GM23338 (cell line): ENCODE measurements at regions not wholly inside any gene's neighbourhood (a gene's known extent, or its start where the extent isn't known, plus 50 kb on each side); places are given as distances from the start of the nearest gene placed in this dataset.

ENCODE experiments used
- ATAC-seq: fragments of 200-7000 bp; cut with Tn5 transposase; 3 replicates; pipeline ENCODE4 v1.9.1; 2020
- DNase-seq: peaks from one replicate; pipeline ENCODE4 v3.0.0-alpha.2; 2015; ENCODE audit warnings: low spot score
- H2AFZ ChIP-seq: fragments of 200-600 bp; sonication (generic); 2 replicates; pipeline ENCODE4 v1.8.0; 2016; ENCODE audit warnings: antibody characterized with exemption, mild to moderate bottlenecking, moderate library complexity
- H3F3A ChIP-seq: fragments of 200-600 bp; sonication (generic); replicated peaks from 2 replicates; pipeline ENCODE4 v1.8.0; 2017; ENCODE audit warnings: antibody characterized with exemption, mixed run types, low read depth
- H3K27ac ChIP-seq: fragments of 200-600 bp; sonication (generic); 2 replicates; pipeline ENCODE4 v1.6.1; 2016; ENCODE audit warnings: low read depth
- H3K27me3 ChIP-seq: fragments of 200-600 bp; sonication (generic); 2 replicates; pipeline ENCODE4 v1.8.0; 2016; ENCODE audit warnings: mild to moderate bottlenecking, mixed run types, moderate library complexity; ENCODE audit not compliant: insufficient read depth
- H3K36me3 ChIP-seq: fragments of 200-600 bp; sonication (generic); 2 replicates; pipeline ENCODE4 v1.8.0; 2016; ENCODE audit warnings: mild to moderate bottlenecking; ENCODE audit not compliant: insufficient read depth
- H3K4me1 ChIP-seq: fragments of 200-600 bp; sonication (generic); 2 replicates; pipeline ENCODE4 v1.8.0; 2016; ENCODE audit warnings: mild to moderate bottlenecking, moderate library complexity; ENCODE audit not compliant: insufficient read depth
- H3K4me2 ChIP-seq: fragments of 200-600 bp; sonication (generic); 2 replicates; pipeline ENCODE4 v1.7.1; 2017; ENCODE audit warnings: mixed run types
- H3K4me3 ChIP-seq: fragments of 200-600 bp; sonication (generic); 2 replicates; pipeline ENCODE4 v1.6.1; 2016; ENCODE audit warnings: mixed run types
- H3K79me2 ChIP-seq: fragments of 200-600 bp; sonication (generic); replicated peaks from 2 replicates; pipeline ENCODE4 v1.8.0; 2017; ENCODE audit warnings: mild to moderate bottlenecking; ENCODE audit not compliant: insufficient read depth
- H3K9me2 ChIP-seq: fragments of 200-600 bp; sonication (generic); 2 replicates; pipeline ENCODE4 v1.8.0; 2017; ENCODE audit not compliant: insufficient read depth
- H4K20me1 ChIP-seq: fragments of 200-600 bp; sonication (generic); replicated peaks from 2 replicates; pipeline ENCODE4 v1.8.0; 2017; ENCODE audit warnings: mild to moderate bottlenecking; ENCODE audit not compliant: insufficient read depth
- H3K27ac Mint-ChIP-seq: 2 replicates; pipeline ENCODE4 v1.8.0; 2020; ENCODE audit warnings: inconsistent platforms, mild to moderate bottlenecking, moderate library complexity, mixed read lengths
- H3K27me3 Mint-ChIP-seq: 3 replicates; pipeline ENCODE4 v1.8.0; 2022; ENCODE audit warnings: low read depth, mild to moderate bottlenecking, moderate library complexity, mixed read lengths, inconsistent platforms; ENCODE audit not compliant: insufficient read depth, poor library complexity
- H3K36me3 Mint-ChIP-seq: 3 replicates; pipeline ENCODE4 v1.8.0; 2021; ENCODE audit warnings: low read depth, mild to moderate bottlenecking, inconsistent platforms, moderate library complexity, mixed read lengths
- H3K4me1 Mint-ChIP-seq: 3 replicates; pipeline ENCODE4 v1.8.0; 2020; ENCODE audit warnings: mild to moderate bottlenecking, inconsistent platforms, mixed read lengths
- H3K4me3 Mint-ChIP-seq: 3 replicates; pipeline ENCODE4 v1.8.0; 2021; ENCODE audit warnings: moderate library complexity, mild to moderate bottlenecking, inconsistent platforms, mixed read lengths
- H3K9me3 Mint-ChIP-seq: 3 replicates; pipeline ENCODE4 v1.8.0; 2020; ENCODE audit warnings: moderate library complexity, mild to moderate bottlenecking, inconsistent platforms, mixed read lengths
- CREB1 ChIP-seq: fragments of 250-450 bp; sonication (Bioruptor Pico); IDR thresholded peaks from 2 replicates; pipeline ENCODE4 v1.5.0; 2020; ENCODE audit warnings: low read depth, mild to moderate bottlenecking, moderate library complexity
- EZH2 ChIP-seq: fragments of 200-600 bp; sonication (generic); IDR thresholded peaks from one replicate; pipeline ENCODE4 v1.8.0; 2017; ENCODE audit warnings: antibody characterized with exemption, mild to moderate bottlenecking, low read depth; ENCODE audit not compliant: unreplicated experiment
- NANOG ChIP-seq: IDR thresholded peaks from 2 replicates; pipeline ENCODE4 v1.6.1; 2016; ENCODE audit warnings: antibody characterized with exemption, borderline replicate concordance
- ZNF114 ChIP-seq: fragments of 250-450 bp; sonication (Bioruptor Pico); IDR thresholded peaks from 2 replicates; pipeline ENCODE4 v1.5.0; 2020; ENCODE audit warnings: mild to moderate bottlenecking, moderate library complexity
- TF ChIP-seq, protein P1 (sequence below): IDR thresholded peaks from one replicate; pipeline ENCODE4 v1.6.1; 2018; ENCODE audit warnings: antibody characterized with exemption; ENCODE audit not compliant: unreplicated experiment
- TF ChIP-seq, protein P2 (sequence below): IDR thresholded peaks from 2 replicates; pipeline ENCODE4 v1.6.1; 2016; ENCODE audit warnings: antibody characterized with exemption
- TF ChIP-seq, protein P3 (sequence below): fragments of 250-450 bp; sonication (Bioruptor Pico); IDR thresholded peaks from 2 replicates; pipeline ENCODE4 v1.5.0; 2020; ENCODE audit warnings: mild to moderate bottlenecking, moderate library complexity

DNA sequence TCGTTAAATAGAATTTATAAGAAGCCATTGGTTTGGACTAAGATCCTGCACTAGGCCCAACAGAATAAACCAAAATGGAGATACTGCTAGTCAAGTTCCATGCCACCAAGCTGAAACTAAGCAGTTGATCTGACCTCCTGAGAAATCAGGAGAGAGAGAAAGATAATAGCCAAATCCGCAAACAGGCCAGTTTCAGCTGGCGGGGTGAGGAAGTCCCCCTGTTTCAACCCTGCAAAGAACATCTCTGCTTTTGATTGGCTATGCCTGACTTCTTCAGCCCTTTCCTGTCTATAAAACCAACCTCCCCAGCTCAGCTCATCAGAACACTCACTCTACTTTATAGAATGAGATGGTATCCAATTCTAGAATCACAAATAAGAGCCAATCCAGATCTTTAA, 543.3 kb upstream of the ID2 start:
- no peaks in the 10 kb centered on the region for H3K9me3 Mint-ChIP-seq
- H3K4me3 Mint-ChIP-seq = no peak overlapping the region
- TF ChIP-seq, protein P1, sequence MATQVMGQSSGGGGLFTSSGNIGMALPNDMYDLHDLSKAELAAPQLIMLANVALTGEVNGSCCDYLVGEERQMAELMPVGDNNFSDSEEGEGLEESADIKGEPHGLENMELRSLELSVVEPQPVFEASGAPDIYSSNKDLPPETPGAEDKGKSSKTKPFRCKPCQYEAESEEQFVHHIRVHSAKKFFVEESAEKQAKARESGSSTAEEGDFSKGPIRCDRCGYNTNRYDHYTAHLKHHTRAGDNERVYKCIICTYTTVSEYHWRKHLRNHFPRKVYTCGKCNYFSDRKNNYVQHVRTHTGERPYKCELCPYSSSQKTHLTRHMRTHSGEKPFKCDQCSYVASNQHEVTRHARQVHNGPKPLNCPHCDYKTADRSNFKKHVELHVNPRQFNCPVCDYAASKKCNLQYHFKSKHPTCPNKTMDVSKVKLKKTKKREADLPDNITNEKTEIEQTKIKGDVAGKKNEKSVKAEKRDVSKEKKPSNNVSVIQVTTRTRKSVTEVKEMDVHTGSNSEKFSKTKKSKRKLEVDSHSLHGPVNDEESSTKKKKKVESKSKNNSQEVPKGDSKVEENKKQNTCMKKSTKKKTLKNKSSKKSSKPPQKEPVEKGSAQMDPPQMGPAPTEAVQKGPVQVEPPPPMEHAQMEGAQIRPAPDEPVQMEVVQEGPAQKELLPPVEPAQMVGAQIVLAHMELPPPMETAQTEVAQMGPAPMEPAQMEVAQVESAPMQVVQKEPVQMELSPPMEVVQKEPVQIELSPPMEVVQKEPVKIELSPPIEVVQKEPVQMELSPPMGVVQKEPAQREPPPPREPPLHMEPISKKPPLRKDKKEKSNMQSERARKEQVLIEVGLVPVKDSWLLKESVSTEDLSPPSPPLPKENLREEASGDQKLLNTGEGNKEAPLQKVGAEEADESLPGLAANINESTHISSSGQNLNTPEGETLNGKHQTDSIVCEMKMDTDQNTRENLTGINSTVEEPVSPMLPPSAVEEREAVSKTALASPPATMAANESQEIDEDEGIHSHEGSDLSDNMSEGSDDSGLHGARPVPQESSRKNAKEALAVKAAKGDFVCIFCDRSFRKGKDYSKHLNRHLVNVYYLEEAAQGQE = no peak
- TF ChIP-seq ZNF114 (CRISPR knock-in tag) (no peak), NANOG (no peak)
- H3K27ac Mint-ChIP-seq = no peak overlapping the region
- H3K4me1 Mint-ChIP-seq = peaks cover under 1% of the 10 kb centered on the region; the same call in 1 of the 3 replicates
- H3K27ac ChIP-seq = no peak overlapping the region
- peaks cover 2% of the 10 kb centered on the region for H3K27me3 Mint-ChIP-seq
- no peaks in the 10 kb centered on the region for H4K20me1 ChIP-seq
- no peaks in the 10 kb centered on the region; the same call in 1 of the 2 replicates for H3K9me2 ChIP-seq
- H3K4me2 ChIP-seq = no peak overlapping the region
- H3K36me3 Mint-ChIP-seq = no peaks in the 10 kb centered on the region
- H3K4me1 ChIP-seq = no peaks in the 10 kb centered on the region
- no peak overlapping the region for H2AFZ ChIP-seq
- H3K79me2 ChIP-seq = no peaks in the 10 kb centered on the region
- no peaks in the 10 kb centered on the region for H3K36me3 ChIP-seq
- H3K4me3 ChIP-seq = no peak overlapping the region
- DNase-seq (no peak), ATAC-seq (no peak)
- H3F3A ChIP-seq = no peaks in the 10 kb centered on the region
- no peaks in the 10 kb centered on the region for H3K27me3 ChIP-seq

DNA sequence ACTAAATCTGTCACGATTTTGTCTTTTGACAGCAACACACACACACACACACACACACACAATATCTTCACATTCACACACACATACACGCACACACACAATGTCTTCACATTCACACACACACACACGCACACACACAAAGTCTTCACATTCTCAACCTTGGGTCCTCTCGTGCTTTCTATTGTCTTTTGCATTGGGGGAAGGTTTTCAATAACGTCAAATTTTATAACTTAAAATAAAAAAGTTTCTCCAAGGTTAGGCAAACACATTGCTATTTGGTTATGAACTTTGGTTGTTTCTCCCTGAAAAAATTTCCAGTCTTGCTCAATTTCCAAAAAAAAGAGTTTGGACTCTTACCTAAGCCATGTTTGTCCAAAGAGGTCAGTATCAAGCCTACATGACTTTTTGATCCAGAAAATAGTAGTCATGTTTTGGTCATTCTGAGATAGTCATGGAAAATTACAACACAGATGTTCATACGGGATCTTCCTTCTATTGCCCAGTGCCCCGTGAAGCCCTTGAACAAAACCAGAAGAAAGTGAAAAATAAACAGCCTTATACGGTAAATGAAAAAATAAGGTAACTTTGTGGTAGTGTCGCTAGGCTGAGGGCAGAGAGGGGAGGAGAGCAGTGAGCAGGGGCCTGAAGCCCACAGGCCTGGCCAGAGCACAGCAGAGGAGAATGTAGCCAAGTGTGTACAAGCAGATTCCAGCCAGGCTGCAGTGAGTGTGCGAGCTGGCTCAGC, 542.8 kb upstream of the ID2 start:
- H3K4me1 Mint-ChIP-seq = no peaks in the 10 kb centered on the region
- DNase-seq (no peak), ATAC-seq (no peak)
- Histone ChIP-seq H3F3A (no peaks in the 10 kb centered on the region), H3K4me3 (no peak overlapping the region), H4K20me1 (no peaks in the 10 kb centered on the region), H2AFZ (no peak overlapping the region), H3K9me2 (no peaks in the 10 kb centered on the region; the same call in 1 of the 2 replicates), H3K4me2 (no peak overlapping the region), H3K4me1 (no peaks in the 10 kb centered on the region), H3K36me3 (no peaks in the 10 kb centered on the region), H3K27me3 (no peaks in the 10 kb centered on the region), H3K79me2 (no peaks in the 10 kb centered on the region), H3K27ac (no peak overlapping the region)
- peaks cover 2% of the 10 kb centered on the region for H3K27me3 Mint-ChIP-seq
- no peaks in the 10 kb centered on the region for H3K9me3 Mint-ChIP-seq
- no peak overlapping the region for H3K27ac Mint-ChIP-seq
- no peak overlapping the region for H3K4me3 Mint-ChIP-seq
- H3K36me3 Mint-ChIP-seq = no peaks in the 10 kb centered on the region
- TF ChIP-seq CREB1 = no peak
- no peak for TF ChIP-seq NANOG
- no peak for TF ChIP-seq ZNF114 (CRISPR knock-in tag)
- TF ChIP-seq, protein P2, sequence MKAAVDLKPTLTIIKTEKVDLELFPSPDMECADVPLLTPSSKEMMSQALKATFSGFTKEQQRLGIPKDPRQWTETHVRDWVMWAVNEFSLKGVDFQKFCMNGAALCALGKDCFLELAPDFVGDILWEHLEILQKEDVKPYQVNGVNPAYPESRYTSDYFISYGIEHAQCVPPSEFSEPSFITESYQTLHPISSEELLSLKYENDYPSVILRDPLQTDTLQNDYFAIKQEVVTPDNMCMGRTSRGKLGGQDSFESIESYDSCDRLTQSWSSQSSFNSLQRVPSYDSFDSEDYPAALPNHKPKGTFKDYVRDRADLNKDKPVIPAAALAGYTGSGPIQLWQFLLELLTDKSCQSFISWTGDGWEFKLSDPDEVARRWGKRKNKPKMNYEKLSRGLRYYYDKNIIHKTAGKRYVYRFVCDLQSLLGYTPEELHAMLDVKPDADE = no peak
- no peak for TF ChIP-seq EZH2
- TF ChIP-seq, protein P3, sequence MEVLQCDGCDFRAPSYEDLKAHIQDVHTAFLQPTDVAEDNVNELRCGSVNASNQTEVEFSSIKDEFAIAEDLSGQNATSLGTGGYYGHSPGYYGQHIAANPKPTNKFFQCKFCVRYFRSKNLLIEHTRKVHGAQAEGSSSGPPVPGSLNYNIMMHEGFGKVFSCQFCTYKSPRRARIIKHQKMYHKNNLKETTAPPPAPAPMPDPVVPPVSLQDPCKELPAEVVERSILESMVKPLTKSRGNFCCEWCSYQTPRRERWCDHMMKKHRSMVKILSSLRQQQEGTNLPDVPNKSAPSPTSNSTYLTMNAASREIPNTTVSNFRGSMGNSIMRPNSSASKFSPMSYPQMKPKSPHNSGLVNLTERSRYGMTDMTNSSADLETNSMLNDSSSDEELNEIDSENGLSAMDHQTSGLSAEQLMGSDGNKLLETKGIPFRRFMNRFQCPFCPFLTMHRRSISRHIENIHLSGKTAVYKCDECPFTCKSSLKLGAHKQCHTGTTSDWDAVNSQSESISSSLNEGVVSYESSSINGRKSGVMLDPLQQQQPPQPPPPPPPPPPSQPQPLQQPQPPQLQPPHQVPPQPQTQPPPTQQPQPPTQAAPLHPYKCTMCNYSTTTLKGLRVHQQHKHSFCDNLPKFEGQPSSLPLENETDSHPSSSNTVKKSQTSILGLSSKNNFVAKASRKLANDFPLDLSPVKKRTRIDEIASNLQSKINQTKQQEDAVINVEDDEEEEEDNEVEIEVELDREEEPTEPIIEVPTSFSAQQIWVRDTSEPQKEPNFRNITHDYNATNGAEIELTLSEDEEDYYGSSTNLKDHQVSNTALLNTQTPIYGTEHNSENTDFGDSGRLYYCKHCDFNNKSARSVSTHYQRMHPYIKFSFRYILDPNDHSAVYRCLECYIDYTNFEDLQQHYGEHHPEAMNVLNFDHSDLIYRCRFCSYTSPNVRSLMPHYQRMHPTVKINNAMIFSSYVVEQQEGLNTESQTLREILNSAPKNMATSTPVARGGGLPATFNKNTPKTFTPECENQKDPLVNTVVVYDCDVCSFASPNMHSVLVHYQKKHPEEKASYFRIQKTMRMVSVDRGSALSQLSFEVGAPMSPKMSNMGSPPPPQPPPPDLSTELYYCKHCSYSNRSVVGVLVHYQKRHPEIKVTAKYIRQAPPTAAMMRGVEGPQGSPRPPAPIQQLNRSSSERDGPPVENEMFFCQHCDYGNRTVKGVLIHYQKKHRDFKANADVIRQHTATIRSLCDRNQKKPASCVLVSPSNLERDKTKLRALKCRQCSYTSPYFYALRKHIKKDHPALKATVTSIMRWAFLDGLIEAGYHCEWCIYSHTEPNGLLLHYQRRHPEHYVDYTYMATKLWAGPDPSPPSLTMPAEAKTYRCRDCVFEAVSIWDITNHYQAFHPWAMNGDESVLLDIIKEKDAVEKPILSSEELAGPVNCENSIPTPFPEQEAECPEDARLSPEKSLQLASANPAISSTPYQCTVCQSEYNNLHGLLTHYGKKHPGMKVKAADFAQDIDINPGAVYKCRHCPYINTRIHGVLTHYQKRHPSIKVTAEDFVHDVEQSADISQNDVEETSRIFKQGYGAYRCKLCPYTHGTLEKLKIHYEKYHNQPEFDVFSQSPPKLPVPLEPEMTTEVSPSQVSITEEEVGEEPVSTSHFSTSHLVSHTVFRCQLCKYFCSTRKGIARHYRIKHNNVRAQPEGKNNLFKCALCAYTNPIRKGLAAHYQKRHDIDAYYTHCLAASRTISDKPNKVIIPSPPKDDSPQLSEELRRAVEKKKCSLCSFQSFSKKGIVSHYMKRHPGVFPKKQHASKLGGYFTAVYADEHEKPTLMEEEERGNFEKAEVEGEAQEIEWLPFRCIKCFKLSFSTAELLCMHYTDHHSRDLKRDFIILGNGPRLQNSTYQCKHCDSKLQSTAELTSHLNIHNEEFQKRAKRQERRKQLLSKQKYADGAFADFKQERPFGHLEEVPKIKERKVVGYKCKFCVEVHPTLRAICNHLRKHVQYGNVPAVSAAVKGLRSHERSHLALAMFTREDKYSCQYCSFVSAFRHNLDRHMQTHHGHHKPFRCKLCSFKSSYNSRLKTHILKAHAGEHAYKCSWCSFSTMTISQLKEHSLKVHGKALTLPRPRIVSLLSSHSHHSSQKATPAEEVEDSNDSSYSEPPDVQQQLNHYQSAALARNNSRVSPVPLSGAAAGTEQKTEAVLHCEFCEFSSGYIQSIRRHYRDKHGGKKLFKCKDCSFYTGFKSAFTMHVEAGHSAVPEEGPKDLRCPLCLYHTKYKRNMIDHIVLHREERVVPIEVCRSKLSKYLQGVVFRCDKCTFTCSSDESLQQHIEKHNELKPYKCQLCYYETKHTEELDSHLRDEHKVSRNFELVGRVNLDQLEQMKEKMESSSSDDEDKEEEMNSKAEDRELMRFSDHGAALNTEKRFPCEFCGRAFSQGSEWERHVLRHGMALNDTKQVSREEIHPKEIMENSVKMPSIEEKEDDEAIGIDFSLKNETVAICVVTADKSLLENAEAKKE (CRISPR knock-in tag) = no peak
